ENCODE measurements at regions not wholly inside any gene's neighbourhood (a gene's known extent, or its start where the extent isn't known, plus 50 kb on each side); places are given as distances from the start of the nearest gene placed in this dataset.

DNA sequence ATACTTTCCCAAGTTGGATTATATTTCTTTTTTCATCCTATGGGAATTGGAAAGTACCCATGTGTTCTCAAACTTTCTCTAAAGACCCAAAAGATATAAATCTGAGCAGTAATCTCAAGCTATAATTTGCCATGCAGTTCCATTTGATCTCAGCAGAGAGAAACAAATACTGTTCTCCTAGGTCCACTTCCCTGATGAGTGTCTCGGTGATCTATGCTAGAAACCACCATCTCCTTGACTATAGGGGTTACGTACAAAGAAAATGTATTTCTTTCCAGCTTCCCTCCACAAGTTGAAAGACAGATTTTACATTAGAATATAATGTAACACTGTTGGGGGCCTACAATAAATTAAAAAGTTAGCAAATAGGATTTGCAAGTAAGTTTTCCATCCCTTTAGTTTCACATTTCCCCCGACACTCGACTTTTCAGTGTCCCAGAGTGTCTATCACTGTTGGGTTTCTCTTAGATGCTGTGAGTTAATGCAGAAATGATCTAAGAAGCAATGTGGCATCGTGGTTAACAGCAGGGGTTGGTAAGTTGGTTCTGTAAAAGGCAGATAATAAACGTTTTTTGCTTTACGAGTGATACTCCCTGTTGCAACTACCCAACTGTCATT is 465.1 kb upstream of the CFAP20DC start:
- no peak for TF ChIP-seq SIN3A (IDR thresholded peaks at IDR 0.05; ENCODE audit: borderline replicate concordance, insufficient read depth, low read length)
- no peak for TF ChIP-seq REST (IDR thresholded peaks at IDR 0.05; ENCODE audit: insufficient read depth in 1 of 2, low read depth in 2 of 2, low read length in 2 of 2)
- no peak for TF ChIP-seq TAF1 (IDR thresholded peaks at IDR 0.05; ENCODE audit: borderline replicate concordance, insufficient read depth, low read length)
- no peak for TF ChIP-seq POLR2AphosphoS5 (IDR thresholded peaks at IDR 0.05; ENCODE audit: low read depth, low read length)
